ENCODE measurements at regions not wholly inside any gene's neighbourhood (a gene's known extent, or its start where the extent isn't known, plus 50 kb on each side); places are given as distances from the start of the nearest gene placed in this dataset.

DNA sequence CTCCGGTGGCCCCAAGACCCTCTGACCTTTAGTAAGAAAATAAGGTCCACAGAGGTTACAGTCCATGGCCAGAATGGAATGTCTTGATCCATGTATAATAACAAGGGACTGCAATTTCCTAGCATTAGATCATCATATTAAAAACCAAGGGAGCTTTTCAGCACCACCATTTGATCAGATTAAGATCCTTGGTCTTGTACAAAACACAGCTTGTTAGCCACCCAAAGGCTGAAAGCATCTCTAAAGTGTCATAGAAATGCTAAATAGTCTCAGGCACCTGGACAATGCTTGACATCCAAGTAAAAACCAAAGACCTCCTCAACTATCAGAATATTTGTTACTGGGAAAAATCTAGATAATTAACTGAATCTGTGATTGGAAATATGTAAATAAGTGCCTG, 50.3 kb upstream of the VPS13A start:
- TF ChIP-seq, protein P1, sequence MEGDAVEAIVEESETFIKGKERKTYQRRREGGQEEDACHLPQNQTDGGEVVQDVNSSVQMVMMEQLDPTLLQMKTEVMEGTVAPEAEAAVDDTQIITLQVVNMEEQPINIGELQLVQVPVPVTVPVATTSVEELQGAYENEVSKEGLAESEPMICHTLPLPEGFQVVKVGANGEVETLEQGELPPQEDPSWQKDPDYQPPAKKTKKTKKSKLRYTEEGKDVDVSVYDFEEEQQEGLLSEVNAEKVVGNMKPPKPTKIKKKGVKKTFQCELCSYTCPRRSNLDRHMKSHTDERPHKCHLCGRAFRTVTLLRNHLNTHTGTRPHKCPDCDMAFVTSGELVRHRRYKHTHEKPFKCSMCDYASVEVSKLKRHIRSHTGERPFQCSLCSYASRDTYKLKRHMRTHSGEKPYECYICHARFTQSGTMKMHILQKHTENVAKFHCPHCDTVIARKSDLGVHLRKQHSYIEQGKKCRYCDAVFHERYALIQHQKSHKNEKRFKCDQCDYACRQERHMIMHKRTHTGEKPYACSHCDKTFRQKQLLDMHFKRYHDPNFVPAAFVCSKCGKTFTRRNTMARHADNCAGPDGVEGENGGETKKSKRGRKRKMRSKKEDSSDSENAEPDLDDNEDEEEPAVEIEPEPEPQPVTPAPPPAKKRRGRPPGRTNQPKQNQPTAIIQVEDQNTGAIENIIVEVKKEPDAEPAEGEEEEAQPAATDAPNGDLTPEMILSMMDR (conservative IDR thresholded peaks at IDR 0.05; ENCODE audit: low read depth, low read length), result no peak
- no peak for TF ChIP-seq EZH2 (IDR thresholded peaks at IDR 0.05; ENCODE audit: low read length, unreplicated experiment)

Measured in PC-3 (cell line).